ENCODE measurements at regions not wholly inside any gene's neighbourhood (a gene's known extent, or its start where the extent isn't known, plus 50 kb on each side); places are given as distances from the start of the nearest gene placed in this dataset.

DNA sequence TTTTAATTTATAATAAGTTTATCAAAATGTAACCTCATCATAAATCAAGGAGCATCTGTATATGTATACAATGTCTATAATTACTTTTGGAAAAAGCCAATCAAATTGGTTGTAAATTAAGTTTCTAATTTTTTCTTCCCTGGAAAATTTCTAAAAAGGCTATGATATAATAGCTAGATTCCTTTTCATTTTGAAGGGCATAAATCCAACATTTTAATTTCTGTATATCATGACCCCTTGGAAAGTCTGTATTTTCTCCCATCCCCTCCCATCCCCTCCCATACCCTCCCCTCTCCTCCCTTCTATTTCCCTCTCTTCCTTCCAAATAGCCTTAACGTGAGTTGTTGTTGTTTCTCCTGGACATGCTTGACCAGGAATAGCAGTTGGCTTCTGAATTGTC lies 247.1 kb upstream of the FSTL5 start:
- TF ChIP-seq ELF4 (IDR thresholded peaks at IDR 0.05) (no peak), ZNF384 (IDR thresholded peaks at IDR 0.05) (no peak), FOXM1 (IDR thresholded peaks at IDR 0.05; ENCODE audit: borderline replicate concordance) (no peak), SP1 (IDR thresholded peaks at IDR 0.05) (no peak), FOXA1 (IDR thresholded peaks at IDR 0.05) (no peak), BHLHE40 (IDR thresholded peaks at IDR 0.05; ENCODE audit: borderline replicate concordance) (no peak), LEF1 (IDR thresholded peaks at IDR 0.05; ENCODE audit: borderline replicate concordance) (no peak), ARNT (IDR thresholded peaks at IDR 0.05) (no peak), HDGF (IDR thresholded peaks at IDR 0.05; ENCODE audit: borderline replicate concordance) (no peak), SUZ12 (IDR thresholded peaks at IDR 0.05) (no peak), TARDBP (IDR thresholded peaks at IDR 0.05) (no peak)
- TF ChIP-seq, protein P1, sequence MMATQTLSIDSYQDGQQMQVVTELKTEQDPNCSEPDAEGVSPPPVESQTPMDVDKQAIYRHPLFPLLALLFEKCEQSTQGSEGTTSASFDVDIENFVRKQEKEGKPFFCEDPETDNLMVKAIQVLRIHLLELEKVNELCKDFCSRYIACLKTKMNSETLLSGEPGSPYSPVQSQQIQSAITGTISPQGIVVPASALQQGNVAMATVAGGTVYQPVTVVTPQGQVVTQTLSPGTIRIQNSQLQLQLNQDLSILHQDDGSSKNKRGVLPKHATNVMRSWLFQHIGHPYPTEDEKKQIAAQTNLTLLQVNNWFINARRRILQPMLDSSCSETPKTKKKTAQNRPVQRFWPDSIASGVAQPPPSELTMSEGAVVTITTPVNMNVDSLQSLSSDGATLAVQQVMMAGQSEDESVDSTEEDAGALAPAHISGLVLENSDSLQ (IDR thresholded peaks at IDR 0.05) = no peak
